HG03439 (cell line): ENCODE measurements at regions not wholly inside any gene's neighbourhood (a gene's known extent, or its start where the extent isn't known, plus 50 kb on each side); places are given as distances from the start of the nearest gene placed in this dataset.
"Not testable (repeated sequence)": the region's sequence is repeated elsewhere in the genome, so short reads cannot be mapped to it uniquely, and the experiment has no call there.

Experiments used
- ATAC-seq: cut with Tn5 transposase; IDR thresholded peaks from one replicate; pipeline ENCODE4 v1.9.1; 2021; ENCODE audit warnings: mild to moderate bottlenecking, moderate library complexity; ENCODE audit not compliant: unreplicated experiment

- no peak for ATAC-seq
Observed at GRCh38 chr5:154562244-154562880, 84.3 kb upstream of the HAND1 start.

GRCh38 chr5:154559398-154560276, 81.6 kb upstream of the HAND1 start:
- no peak for ATAC-seq

GRCh38 chr5:154557548-154557947, 79.5 kb upstream of the HAND1 start:
- no peak for ATAC-seq

GRCh38 chr5:154547551-154547950, 69.5 kb upstream of the HAND1 start:
- no peak for ATAC-seq

GRCh38 chr5:154546719-154547118, 68.7 kb upstream of the HAND1 start:
- no peak for ATAC-seq

GRCh38 chr5:154544646-154545045, 66.6 kb upstream of the HAND1 start:
- no peak for ATAC-seq

GRCh38 chr5:154543380-154543779, 65.4 kb upstream of the HAND1 start:
- no peak for ATAC-seq

- no peak for ATAC-seq
Observed at GRCh38 chr5:154542581-154542980, 64.6 kb upstream of the HAND1 start.

- ATAC-seq: no peak
Observed at GRCh38 chr5:154542000-154542399, 64.0 kb upstream of the HAND1 start.

- ATAC-seq: no peak
Observed at GRCh38 chr5:154541553-154541952, 63.5 kb upstream of the HAND1 start.

- ATAC-seq: no peak
Observed at GRCh38 chr5:154540600-154540999, 62.6 kb upstream of the HAND1 start.

GRCh38 chr5:154538492-154538891, 60.5 kb upstream of the HAND1 start:
- no peak for ATAC-seq

GRCh38 chr5:154536439-154536838, 58.4 kb upstream of the HAND1 start:
- ATAC-seq: not testable (repeated sequence)

GRCh38 chr5:154535535-154535934, 57.5 kb upstream of the HAND1 start:
- ATAC-seq: no peak

- ATAC-seq: no peak
Observed at GRCh38 chr5:154534457-154535050, 56.5 kb upstream of the HAND1 start.

GRCh38 chr5:154529282-154529681, 51.3 kb upstream of the HAND1 start:
- no peak for ATAC-seq

GRCh38 chr5:154528005-154528594, 50.1 kb upstream of the HAND1 start:
- no peak for ATAC-seq
